ENCODE measurements at regions not wholly inside any gene's neighbourhood (a gene's known extent, or its start where the extent isn't known, plus 50 kb on each side); places are given as distances from the start of the nearest gene placed in this dataset.

DNA sequence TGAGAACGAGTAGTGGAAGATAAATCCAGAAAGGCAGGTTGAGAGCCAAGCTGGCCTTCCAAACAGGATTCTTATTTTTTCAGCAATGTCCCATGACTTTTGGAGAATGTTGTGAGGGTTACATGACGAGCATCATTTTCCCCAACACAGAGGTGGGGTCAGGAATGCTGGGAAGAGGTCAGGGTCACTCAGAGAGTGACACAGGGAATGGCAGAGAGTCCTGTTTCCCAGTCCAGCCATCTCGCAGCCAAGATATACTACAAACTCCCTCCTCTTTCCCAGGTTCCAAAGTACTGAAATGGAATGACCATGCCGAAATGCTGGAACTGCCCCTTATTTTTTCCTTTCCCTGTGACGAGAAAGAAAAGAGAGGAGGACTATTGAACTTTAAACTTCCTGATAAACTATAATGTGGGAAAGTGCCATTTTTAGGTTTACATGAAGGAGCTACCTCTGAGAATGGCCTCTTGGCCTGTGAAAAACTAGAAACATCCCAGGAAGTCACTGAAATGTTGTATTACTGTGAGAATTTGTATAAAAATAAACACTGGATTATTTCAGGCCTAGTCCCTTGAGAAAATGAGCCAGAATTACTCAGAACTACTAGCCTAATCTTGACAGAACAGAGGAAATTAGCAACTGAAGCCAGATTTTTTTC is 420.4 kb downstream of the CETN3 start:
- DNase-seq (ENCODE audit: low read depth in 2 of 2): no peak

DNA sequence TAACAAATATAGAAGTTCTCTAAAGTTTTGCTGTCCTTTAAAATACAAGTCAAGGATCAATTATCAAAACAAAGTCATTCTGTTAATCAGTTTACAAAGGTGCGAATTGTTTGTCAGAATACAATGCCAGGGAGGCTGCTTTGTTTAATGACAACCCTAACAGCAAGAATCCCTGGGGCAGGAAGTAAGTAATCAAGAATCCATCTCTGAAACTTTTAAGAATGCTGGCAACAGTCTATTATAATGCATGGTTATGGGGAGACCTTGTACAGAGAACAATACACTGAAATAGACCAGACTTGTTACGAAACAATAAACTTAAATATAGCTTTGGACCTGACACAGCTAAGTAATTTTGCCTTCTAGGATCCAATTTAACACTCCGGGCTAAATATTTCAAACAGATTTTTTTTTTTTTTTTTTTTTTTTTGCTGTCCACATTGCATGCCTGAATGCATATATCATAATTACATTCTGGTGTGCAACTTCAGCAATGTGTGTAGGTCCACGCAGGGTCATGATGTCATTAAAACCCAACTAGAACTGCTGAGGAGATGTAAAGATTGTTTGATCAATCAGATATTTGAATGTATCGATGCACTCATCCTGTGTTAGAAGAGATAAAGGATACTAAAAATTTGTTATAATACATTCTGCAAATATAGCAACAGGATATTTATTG is 421.3 kb downstream of the CETN3 start:
- DNase-seq (ENCODE audit: low read depth in 2 of 2): no peak

DNA sequence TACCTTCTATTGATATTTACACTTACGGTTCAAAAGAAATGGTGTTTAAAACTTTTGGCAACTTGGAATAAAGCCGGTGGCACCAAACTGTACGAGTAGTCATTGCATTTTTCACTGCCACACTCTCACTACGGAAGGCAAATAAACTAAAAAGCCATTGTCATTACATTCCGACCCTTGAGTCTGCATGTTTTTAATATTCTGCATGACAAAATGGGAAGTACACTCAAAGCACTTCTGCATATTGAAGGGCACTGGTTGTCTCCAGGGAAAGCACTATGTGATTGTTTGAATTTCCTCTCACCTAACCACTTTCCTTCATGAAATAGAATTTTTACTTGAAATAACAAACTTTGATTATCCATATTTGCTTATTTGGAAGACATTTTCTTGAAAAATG is 426.3 kb downstream of the CETN3 start:
- no peak for DNase-seq (ENCODE audit: low read depth in 2 of 2)

DNA sequence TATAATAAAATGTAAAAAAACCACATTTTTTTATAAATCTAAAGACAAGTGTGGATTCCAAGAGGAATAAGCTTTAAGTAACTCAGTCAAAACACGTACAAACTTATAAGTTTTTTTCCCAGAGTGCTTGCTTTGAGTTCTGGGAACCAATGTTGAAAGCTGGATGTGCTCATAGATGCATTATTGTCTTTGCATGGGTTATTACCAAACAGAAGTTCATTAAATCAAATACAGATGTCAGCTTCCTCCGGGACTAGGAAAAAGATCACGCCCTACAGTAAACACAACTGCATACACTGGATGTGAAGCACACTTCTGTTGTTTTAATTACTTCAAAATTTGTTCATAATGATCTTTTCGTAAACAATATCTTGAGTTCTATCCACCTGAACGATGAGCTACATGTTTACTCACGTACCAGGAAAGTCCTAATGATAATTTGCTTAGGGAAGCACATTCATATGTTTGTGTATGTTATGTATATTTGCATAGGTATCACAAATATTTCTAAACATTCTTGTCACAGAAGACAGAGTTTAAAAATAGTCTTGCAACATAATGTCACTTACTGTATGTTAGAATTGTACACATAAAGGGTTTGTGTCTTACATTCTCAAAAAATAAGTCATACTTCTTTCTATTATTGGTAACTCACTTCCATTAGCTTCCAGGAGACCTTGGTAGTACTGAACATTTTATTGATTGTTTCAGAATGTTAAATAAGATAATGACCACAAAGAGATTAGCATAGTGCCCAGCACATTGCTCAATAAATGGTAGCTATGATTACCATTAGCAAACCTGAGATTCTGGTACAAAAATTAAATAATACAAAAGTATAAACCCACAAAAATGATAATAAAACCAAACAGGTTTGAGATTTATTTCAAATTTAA is 427.4 kb downstream of the CETN3 start:
- no peak for DNase-seq (ENCODE audit: low read depth in 2 of 2)

DNA sequence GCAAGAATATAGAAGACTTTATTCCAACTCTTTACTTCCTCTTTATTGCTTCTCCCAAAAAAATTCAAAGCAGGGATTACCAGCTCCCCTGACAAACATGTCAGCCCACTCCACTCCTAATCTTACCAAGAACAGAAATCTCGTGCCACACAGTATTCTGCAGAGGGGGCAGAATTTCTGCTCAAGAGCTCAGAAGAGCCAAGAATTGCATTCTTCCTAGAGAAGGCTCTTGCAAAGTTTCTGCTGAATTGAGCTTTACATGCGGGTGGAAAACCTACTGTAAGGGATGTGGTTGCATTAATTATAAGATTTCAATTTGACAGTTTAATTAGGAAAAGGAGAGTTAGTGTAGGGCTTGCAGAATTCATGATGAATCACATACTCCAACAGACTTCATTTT is 428.5 kb downstream of the CETN3 start:
- DNase-seq (ENCODE audit: low read depth in 2 of 2): no peak

DNA sequence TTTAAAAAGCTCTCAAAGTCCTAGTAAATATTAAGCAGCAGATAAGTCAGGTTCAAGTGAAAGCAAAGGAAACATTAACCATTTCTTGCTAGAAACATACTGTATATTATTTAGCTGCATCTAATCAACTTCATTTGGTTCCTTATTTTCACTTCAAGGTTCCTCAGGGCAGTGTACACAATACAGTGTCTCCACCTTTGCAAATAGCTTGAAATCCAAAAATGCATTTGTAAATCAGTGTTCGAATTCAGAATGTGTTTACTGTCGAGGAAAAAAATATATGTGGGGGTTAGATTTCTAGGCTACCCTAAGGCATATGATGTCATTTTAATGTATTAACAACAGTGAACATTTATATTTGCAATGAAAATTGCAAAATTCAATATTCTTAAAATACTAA is 436.0 kb downstream of the CETN3 start:
- DNase-seq (ENCODE audit: low read depth in 2 of 2): no peak

DNA sequence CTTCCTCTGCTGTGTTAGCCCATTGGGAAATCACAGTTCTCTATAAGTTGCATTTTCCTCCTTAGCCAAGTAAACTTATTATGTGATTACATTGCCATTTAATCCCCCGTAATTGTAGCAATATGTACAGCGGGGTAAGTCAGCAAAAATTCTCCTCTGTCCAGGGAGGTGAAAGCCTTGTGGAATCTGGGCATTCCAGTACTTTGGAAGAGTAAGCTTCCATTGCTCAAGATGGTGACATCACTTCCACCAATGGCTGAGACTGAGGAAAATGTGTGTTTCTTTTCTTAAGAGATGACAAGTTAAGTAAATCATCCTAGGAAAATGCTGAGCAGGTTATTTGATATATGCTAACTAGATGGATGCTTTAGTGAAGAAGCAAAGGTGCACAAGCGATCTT is 436.7 kb downstream of the CETN3 start:
- DNase-seq (ENCODE audit: low read depth in 2 of 2): no peak

DNA sequence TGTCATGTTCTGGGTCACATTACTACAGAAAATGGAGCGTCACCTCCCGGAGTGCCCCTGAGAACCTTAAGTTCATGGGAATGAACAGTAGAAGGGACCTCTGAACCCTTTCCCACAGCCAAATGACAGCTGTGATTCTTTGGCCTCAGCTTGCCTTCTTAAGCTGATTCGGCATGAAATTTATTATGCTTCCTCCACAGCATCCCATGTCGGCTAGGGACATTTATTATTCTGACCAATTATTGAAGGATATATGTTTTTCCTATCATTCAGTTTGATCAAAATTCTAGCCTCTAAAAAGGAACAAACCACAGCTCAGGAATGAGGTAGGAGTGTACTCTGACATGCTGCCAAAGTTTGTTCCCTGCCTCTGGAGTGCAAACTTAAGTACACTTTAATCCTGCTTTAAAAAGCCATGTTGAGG is 440.6 kb downstream of the CETN3 start:
- DNase-seq (ENCODE audit: low read depth in 2 of 2): no peak

DNA sequence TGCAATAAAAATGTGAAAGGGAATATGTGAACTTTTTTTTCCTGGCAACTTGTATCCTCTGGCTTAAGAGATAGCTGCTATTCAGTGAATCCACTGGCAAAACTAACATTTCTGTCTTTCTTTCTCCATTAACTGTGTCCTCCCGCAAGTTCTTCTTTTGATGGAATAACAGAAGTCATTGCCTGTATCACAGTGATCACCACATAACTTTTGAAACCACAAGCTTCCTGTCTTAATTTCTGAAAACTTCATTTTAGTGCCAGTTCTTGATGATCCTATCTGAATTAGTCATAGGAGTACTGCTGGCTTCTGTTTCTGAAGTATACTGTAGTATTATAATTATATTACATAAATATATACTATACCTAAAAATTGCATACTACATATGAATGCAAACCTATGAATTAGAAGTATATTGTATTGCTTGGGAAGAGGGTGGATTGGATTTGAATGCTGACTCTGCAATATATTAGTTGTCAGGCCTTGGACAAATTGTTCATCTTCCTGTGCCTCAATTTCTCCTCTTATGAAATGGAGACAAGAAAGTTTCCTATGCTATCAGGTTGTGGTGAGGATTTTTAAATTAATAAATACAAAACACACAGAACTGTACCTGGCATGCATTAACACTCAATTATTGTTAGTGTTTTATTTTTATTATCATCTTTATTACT is 441.6 kb downstream of the CETN3 start:
- no peak for DNase-seq (ENCODE audit: low read depth in 2 of 2)

DNA sequence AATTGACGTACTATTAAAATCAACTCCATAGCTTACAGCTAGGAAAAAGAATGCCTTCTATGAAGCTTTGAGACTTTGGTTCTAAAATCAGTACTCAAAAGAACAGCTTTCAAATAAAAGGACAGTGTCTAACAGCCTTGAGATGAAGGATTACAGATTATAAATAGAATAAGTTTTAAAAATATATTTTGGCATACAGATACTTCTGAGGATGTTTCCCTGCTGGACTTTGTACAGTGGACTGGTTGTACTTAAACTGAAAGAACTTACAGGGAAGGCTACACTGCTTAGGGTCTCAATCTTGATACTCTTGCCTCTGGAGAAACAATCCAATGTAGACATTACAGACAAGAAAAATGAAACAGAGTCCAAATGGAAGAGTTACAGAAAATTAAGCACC is 452.7 kb downstream of the CETN3 start:
- no peak for DNase-seq (ENCODE audit: low read depth in 2 of 2)

DNA sequence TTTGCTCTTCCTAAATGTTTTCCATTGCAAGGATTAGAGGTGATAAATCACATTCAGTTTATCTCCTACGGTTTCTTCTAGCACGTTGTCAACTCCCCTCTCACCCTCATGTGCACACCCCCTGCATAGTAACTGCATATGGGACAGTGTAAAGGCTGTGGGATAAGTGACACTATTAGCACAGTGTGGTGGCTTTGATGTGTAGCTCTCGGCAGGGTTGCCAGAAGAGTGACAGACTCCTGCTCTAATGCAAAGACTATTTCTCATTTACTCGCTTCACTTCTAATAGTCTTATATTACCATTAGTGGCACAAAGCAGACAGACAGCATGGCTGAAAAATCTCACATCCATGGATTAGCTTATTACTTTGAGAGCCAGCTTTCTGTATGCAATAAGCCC is 454.6 kb downstream of the CETN3 start:
- DNase-seq (ENCODE audit: low read depth in 2 of 2): no peak

DNA sequence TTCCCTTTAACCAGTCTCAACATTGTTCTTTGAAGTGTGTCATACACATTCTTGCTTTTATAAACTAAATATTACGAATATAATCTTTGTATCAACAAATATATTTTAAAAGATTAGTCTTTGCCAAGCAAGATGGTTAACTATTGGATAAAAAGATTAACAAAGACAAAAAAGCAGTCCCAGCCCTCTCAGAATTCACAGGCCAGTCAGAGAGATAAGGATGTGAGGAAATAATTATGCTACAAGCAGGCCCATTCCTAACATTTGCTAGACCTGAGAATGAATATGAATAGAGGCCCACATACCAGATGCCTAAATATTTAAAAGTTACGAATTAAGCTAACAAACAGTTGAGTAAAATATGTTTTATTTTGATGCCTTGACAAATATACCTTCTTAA is 457.7 kb downstream of the CETN3 start:
- DNase-seq (ENCODE audit: low read depth in 2 of 2): no peak

DNA sequence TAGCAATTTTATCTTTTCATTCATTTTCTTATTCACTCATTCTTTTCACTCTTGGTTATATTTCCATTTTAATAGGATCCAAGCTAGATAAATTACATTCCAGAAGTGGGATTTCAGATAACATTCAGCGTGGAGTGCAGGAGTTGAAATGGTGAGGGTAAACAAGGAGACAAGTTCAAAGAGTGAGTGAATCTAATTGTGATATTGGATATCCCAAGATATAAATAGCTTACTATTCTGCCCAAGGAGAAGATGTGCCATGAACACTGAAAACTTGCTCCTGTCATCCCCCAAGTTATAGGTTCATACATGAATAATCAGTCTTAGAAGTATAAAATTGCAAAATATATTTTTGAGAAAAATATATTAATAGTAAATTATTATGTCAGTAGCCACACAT is 459.3 kb downstream of the CETN3 start:
- DNase-seq (ENCODE audit: low read depth in 2 of 2): no peak

DNA sequence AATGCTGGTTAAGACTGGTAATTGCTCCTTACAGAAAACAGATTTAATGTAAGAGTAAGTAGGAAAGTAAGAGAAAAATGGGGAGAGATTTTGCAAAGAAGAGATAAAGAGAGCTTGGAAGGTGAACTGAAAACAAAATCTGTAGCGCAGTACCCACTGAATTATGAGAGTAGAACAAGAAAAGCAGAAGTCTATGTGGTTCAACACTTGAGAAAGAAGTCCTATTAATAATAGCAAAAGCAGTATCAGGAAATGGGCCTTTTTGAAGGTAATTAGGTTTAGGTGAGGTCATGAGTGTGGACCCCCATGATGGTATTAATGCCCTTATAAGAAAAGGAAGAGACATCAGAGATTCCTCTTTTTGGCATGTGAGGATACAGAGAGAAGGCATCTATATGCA is 460.6 kb downstream of the CETN3 start:
- DNase-seq (ENCODE audit: low read depth in 2 of 2): no peak

DNA sequence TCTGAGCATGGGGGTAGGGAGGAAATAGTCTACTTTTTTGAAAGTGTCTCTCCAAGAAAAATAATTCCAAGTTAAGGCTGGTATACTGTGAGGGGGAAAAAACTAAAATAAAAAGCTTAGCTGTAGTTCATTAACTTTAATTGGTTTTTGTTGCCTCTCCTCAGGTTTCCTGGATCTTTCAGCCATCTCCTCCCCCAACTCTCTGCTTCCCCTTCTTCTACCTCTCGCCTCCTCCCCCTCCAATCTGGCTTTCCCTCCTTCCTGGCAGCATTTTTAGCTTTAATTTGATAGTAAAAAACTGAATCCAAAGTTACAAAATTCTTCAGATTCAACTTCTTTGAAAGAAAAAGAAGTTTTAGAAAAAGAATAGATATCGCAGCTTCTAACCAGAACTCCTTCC is 462.6 kb downstream of the CETN3 start:
- no peak for DNase-seq (ENCODE audit: low read depth in 2 of 2)

DNA sequence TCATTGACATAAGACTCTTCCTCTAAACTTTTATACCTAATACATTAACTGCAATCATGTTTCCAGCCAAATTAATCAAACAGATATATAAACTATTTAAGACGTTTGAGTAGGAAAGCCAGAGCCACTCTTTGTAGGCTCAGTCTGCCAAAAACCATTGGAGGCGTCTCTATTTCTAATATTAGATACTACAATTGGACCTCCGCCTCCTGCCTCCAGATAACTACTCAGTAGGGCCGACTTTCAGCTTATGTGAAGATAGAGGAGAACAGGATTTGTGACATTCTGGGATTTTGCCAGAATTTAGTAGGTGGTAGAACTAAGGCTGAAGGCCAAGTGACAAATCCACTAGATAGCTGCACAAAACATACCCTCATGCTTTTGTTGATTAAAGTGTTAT is 463.0 kb downstream of the CETN3 start:
- no peak for DNase-seq (ENCODE audit: low read depth in 2 of 2)

DNA sequence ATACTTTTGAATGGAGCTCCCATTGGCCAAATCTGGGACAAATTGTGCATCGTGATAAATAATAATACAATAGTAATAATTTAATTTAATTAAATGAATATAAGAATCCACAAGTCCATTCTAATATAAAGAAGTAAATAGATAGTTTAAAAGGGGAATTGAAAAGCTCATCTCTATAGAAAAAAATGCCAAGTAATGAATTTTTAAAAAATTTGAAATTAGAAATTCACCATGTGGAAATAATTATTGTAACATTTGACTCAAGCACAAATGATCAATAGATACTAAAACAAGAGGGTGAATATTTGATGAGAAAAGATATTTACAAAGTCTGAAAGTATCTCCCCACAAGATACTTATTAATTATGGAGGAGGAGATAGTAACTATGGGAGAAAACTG is 467.4 kb downstream of the CETN3 start:
- no peak for DNase-seq (ENCODE audit: low read depth in 2 of 2)

DNA sequence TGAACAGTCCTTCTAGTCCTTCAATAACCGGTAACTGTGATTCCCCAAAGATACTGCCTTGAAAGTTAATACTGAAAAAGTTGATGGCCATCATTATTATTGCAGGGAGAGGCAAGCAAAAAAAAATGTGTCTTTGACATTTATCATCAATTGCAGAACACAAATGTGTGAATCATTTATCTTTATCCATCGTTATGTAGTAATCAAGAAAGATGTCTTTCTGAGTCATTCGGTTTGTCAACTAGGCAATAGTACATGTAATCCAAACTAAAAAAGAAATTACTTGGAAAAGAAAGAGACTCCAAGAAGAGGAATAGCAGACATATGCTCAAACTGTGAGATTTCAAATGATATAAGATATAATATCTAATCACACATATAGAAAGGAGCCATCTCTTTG is 473.0 kb downstream of the CETN3 start:
- DNase-seq (ENCODE audit: low read depth in 2 of 2): no peak

DNA sequence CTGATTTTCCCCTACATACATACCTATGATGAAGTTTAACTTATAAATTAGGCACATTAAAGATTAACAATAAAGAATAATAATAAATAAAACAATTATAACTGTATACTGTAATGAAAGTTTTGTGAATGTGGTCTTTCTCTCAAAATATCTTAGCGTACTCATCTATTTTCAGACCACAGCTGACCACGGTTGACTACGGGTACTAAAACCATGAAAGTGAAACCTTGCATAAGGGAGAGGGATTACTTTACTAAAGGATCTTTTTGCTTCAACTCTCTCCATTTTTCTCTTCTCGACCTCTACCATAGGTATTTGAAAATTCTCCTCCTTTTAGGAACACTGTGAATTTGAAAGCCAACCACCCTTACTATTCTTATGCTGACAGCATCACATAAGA is 475.5 kb downstream of the CETN3 start:
- DNase-seq (ENCODE audit: low read depth in 2 of 2): no peak

DNA sequence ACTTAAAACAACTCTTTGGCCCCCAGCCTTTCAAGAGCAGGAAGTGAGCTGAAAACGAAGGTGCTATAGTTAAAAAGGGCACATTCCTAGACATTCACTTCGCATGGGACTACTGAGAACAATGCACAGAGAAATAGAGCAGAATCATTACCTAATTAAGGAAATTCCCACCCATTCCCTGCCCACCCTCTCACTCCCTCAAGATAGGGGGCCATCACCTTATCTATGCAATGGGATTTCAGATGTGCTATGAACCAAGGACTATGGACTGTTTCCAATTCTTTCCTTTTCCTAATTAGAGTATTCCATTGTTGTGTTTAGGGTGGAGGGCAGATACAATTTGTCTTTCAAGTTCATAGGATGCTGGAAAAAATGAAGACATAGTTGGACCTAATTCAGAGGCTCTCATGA is 476.8 kb downstream of the CETN3 start:
- DNase-seq (ENCODE audit: low read depth in 2 of 2): no peak

DNA sequence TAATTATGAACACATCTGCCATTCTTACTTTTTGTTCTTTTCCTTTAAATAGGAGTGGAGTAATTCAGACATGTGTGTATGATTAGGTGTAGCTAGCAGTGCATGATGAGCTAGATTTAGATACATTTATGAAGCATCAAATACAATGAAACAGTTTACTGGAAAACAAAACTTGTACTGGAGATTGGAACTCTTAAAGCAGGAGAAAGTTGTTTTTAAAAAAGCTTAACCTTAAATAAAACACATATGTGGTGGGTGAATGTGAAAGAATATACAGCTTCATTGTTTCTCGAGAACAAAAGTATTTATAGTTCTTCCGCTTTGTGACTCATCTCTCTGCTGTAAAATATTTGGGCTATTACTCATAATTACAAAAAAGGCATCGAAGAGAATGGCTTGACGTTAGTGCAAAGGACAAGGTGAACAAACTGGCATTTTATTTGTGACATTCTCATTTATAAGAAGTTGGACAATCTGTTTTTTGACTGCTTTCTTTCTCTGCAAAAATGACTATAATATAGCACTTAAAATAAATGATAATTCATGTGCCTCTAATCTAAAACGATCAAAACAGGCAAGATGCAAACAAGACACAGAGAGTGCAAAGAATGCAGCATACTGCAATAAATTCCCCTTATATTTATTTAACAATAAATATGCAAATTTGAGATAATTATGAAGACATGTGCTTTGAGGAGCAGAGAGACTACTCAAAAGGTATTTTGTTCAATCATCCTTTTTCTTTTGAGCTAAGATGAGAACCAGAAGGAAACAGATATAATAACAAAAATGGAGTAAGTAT is 478.8 kb downstream of the CETN3 start:
- DNase-seq (ENCODE audit: low read depth in 2 of 2): no peak

All from activated CD8-positive, alpha-beta memory T cell treated with anti-CD3 and anti-CD28 coated beads for 4 hours (primary cell).